Fibroblast of pulmonary artery (primary cell): ENCODE measurements at regions not wholly inside any gene's neighbourhood (a gene's known extent, or its start where the extent isn't known, plus 50 kb on each side); places are given as distances from the start of the nearest gene placed in this dataset.
A peak's percentile ranks its signal among the peaks of the same experiment; 100 is the strongest.

ENCODE experiments used
- DNase-seq: peaks from one replicate; pipeline ENCODE4 v3.0.0-alpha.2; 2010; ENCODE audit warnings: low read depth
- H3K4me3 ChIP-seq: replicated peaks from 2 replicates; pipeline ENCODE4 v1.5.1; 2011; ENCODE audit warnings: low read depth, mild to moderate bottlenecking, control low read depth, low read length, moderate library complexity
- TF ChIP-seq, protein P1 (sequence below): IDR thresholded peaks from 2 replicates; pipeline ENCODE4 v1.5.1; 2011; ENCODE audit warnings: mild to moderate bottlenecking, control low read depth, low read length, inconsistent platforms; ENCODE audit errors: missing control alignments

DNA sequence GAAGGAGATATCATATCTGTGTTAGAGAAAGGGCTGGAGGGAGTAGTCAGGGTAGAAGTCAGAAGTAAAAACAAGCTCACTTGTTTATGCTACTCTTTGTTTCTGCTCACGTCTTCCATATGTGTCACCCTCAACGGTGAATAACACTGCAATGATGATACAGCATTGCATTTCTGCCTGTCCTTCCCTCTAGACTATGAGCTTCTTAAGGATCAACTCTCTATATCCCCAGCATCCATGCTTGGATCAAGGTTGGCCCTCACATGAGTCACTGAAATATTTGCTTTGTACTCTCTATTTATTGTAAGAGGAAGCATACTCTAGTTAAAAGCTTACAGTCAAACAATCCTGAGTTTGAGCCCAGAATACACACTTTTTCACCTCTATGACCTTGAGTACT lies 406.0 kb downstream of the RFC3 start:
- no peak for DNase-seq
- H3K4me3 ChIP-seq, result no peak overlapping the region
- TF ChIP-seq, protein P1, sequence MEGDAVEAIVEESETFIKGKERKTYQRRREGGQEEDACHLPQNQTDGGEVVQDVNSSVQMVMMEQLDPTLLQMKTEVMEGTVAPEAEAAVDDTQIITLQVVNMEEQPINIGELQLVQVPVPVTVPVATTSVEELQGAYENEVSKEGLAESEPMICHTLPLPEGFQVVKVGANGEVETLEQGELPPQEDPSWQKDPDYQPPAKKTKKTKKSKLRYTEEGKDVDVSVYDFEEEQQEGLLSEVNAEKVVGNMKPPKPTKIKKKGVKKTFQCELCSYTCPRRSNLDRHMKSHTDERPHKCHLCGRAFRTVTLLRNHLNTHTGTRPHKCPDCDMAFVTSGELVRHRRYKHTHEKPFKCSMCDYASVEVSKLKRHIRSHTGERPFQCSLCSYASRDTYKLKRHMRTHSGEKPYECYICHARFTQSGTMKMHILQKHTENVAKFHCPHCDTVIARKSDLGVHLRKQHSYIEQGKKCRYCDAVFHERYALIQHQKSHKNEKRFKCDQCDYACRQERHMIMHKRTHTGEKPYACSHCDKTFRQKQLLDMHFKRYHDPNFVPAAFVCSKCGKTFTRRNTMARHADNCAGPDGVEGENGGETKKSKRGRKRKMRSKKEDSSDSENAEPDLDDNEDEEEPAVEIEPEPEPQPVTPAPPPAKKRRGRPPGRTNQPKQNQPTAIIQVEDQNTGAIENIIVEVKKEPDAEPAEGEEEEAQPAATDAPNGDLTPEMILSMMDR, result no peak

GRCh38 chr13:34224877-34225276 lies 406.9 kb downstream of the RFC3 start:
- TF ChIP-seq, protein P1, result no peak
- no peak overlapping the region for H3K4me3 ChIP-seq
- no peak for DNase-seq

- DNase-seq, result no peak
- TF ChIP-seq, protein P1, result no peak
- H3K4me3 ChIP-seq, result no peak overlapping the region
Measured at GRCh38 chr13:34230271-34230670, 412.3 kb downstream of the RFC3 start.

DNA sequence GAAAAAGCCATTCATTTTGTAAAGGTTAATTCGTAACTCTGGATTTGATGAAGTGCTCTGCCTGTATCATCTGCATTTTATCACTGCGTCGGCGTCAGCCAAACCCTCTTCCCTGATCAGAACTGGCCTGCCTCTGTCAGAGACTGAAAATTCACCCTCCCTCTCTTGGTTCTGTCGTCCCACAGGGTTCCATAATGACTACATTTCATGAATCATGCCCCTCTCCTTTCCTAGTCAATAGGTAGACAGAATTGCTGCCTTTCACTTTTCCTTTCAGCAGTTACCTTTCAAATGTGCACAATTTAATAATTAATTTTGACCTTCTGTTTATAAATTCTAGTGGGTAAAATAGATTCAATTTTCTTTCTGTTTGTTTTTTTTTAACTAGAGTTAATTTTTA lies 423.4 kb downstream of the RFC3 start:
- TF ChIP-seq, protein P1, result no peak
- no peak for DNase-seq
- H3K4me3 ChIP-seq, result no peak overlapping the region

DNA sequence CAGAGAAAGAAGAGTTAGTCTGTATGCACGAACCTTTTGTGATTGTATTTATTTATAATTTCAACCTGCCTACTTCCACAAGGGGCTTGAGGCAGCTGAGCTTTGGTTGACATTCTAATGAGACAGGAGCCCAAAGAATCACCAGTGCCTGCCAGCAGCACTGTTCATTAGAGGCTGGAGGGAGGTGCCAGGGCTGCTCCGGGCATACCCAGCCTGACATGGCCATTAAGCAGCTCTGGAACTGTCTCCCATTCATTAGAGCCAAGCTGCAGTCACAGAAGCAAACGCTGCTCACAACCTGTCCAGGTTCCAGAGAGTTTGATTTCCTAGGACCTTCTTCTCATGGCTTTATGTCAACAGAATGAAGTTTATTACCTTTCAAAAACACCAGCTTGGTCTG lies 425.5 kb downstream of the RFC3 start:
- TF ChIP-seq, protein P1, result no peak
- no peak for DNase-seq
- H3K4me3 ChIP-seq, result no peak overlapping the region

DNA sequence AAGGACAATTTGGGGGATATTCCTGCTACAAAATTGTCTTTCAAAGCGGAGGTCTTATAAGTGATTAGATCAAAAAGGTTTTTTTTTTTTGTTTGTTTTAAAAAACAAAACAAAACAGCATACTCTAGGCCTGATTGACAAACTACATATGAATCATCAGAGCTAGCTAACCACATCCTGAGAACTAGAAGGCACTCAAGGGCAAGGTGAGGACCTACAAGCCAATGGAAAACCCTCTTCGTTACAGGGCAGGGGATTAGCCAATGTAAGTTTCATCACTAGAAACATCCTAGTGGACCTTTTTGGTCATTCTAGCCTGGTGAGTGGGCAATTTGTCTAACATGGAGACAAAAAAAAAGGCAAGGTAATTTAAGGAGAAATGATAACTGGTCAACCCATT lies 428.6 kb downstream of the RFC3 start:
- peak; percentile 34 for DNase-seq
- no peak overlapping the region for H3K4me3 ChIP-seq
- TF ChIP-seq, protein P1, result no peak

DNA sequence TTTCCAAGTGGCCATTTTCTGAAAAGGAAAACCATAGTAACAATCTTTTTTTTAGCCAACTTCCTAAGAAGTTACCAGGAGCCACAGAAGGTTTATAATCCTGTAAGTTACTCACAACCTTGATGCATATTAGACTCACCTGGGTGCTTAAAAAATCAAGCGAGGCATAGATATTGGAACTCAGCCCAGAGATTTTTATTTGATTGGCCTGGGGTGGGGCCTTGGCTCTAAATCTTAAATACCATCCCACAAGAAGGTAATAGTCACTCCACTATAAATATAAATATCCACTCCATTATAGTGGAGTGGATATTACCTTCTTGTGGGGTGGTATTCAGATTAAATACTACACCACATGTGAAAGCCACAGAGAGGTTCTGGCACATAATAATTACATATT lies 429.6 kb downstream of the RFC3 start:
- H3K4me3 ChIP-seq, result no peak overlapping the region
- TF ChIP-seq, protein P1, result no peak
- no peak for DNase-seq
